Choroid plexus epithelial cell (primary cell): ENCODE measurements at regions not wholly inside any gene's neighbourhood (a gene's known extent, or its start where the extent isn't known, plus 50 kb on each side); places are given as distances from the start of the nearest gene placed in this dataset.
A peak's percentile ranks its signal among the peaks of the same experiment; 100 is the strongest.
"Not testable (repeated sequence)": the region's sequence is repeated elsewhere in the genome, so short reads cannot be mapped to it uniquely, and the experiment has no call there.

Source experiments
- DNase-seq: peaks from one replicate; pipeline ENCODE4 v3.0.0-alpha.2; 2010; ENCODE audit warnings: low read depth
- H3K4me3 ChIP-seq: 2 replicates; pipeline ENCODE4 v1.5.1; 2011; ENCODE audit warnings: low read depth, mild to moderate bottlenecking, control low read depth, low read length, moderate library complexity
- TF ChIP-seq, protein P1 (sequence below): conservative IDR thresholded peaks from 2 replicates; pipeline ENCODE4 v1.5.1; 2011; ENCODE audit warnings: low read depth, mild to moderate bottlenecking, control low read depth, inconsistent platforms, low read length, moderate library complexity

DNA sequence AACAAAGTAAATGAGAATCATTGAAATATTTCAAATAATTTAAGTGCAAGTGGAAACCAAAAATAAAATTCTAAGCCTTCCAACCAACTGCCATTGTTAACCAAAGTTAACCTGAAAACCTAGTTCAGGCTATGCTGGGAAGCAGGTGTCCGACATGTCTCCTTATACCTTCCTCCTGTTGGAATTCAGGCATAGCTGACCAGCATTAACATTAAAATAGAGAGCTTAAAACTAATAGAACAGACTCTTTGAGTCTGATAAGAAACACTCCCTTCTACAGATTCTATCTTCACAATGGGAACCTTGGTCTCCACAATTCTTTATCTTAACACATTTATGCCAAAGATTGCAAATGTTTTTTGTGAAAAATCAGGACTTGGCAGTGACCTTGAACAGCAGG, 1004.9 kb upstream of the NRXN1 start:
- H3K4me3 ChIP-seq = no peak overlapping the region
- TF ChIP-seq, protein P1, sequence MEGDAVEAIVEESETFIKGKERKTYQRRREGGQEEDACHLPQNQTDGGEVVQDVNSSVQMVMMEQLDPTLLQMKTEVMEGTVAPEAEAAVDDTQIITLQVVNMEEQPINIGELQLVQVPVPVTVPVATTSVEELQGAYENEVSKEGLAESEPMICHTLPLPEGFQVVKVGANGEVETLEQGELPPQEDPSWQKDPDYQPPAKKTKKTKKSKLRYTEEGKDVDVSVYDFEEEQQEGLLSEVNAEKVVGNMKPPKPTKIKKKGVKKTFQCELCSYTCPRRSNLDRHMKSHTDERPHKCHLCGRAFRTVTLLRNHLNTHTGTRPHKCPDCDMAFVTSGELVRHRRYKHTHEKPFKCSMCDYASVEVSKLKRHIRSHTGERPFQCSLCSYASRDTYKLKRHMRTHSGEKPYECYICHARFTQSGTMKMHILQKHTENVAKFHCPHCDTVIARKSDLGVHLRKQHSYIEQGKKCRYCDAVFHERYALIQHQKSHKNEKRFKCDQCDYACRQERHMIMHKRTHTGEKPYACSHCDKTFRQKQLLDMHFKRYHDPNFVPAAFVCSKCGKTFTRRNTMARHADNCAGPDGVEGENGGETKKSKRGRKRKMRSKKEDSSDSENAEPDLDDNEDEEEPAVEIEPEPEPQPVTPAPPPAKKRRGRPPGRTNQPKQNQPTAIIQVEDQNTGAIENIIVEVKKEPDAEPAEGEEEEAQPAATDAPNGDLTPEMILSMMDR = no peak
- DNase-seq = no peak

DNA sequence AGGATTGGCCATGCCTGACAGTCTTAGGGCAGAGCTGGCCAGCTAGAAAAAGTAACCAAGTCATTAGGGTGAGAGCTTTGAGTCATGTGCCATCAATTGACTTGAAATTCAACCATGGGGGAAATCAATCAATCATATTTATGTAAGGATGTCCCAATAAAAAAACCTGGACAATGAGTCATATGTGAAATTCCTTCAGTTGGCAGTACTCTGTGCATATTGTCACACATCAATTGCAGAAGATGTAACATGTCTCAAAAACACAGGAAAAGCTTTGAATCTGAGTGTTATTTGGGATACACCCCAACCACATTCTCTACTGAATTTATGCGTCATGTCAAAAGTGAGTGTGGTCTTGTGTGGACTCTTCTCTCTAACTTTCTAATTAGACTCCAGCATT, 1004.1 kb upstream of the NRXN1 start:
- no peak for DNase-seq
- TF ChIP-seq, protein P1 = no peak
- H3K4me3 ChIP-seq = no peak overlapping the region

DNA sequence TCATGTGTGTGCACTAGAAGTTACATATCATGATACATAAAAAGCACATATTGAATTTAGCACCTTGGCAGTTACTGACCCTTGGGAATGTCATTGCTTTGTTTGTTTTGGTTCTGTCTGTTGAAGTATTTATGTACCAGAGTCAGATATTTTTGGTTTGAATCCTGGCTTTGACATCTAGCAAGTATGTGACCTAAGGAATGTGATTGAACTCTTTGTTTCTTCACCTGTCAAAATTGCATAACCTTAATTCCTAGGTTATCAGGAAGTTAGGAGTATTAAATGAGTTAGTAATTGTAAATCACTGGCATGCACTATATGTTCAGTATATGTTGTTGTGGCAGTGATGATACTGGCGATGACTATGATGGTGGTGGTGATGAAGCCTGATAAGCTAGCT, 1003.5 kb upstream of the NRXN1 start:
- no peak overlapping the region for H3K4me3 ChIP-seq
- DNase-seq = no peak
- TF ChIP-seq, protein P1 = no peak

DNA sequence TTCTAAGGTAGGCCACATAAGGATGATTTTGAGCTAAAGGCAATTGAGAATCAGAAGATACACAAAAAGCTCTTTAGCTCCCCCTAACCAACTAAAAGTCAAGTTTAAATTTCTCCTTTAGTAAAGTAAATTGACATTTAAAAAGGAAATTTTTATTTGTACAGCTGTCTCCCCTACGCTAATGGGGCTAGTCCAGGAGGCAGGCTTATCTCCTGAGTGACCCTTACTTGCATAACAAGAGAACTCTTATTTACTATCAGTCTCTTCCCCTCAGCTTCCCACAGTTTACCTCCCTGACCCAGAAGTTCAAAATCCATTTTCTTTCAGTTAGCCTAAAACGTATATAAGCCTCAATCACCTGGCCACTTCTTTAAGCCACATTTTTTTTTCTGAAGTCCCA, 1002.8 kb upstream of the NRXN1 start:
- no peak overlapping the region for H3K4me3 ChIP-seq
- peak; percentile 36 for DNase-seq
- TF ChIP-seq, protein P1 = peak; percentile 42

DNA sequence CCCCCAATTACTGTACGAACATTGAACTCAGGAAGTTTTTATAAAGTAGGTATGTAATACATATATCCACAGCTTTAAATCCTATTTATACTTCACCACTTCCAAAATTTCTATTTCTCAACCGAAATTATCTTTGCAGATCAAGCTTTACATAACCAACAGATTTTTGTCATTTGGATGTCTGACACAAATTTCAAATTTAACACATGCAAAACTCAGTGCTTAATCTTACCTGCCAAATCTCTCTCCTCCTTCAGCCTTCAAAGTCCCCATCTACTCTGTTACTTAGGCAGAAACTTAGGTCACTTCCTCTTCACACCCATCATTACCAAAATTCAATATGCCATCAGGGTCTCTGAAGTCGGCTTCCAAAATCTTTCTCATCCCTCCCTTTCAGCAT, 990.1 kb upstream of the NRXN1 start:
- no peak overlapping the region for H3K4me3 ChIP-seq
- no peak for DNase-seq
- TF ChIP-seq, protein P1 = no peak

DNA sequence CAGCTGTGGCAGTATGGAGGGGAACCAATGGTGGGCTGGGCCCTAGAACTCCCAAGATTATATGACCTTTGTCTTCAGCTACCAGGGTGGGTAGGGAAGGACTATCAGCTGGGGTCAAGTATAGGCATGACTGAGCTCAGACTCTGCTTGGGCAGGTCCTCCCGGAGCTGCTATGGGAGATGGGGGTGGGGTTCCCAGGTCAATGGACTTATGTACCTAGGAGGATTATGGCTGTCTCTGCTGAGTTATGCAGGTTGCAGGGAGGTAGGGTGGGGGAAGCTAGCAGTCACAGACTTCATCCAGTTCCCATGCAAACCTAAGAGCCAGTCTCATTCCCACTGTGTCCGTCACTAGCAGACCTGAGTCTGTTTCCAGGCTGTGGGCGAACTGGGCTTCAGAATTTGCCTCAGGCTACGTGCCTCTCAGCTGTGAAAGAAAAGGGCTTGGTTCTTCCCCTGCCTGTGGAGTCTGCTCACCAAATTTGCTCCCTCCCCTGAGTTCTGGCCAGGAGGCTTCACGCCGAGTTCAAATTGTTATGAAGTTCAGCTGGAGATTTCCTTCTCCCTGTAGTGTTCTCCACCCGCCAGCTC, 985.8 kb upstream of the NRXN1 start:
- no peak for DNase-seq
- no peak overlapping the region for H3K4me3 ChIP-seq
- TF ChIP-seq, protein P1 = no peak

DNA sequence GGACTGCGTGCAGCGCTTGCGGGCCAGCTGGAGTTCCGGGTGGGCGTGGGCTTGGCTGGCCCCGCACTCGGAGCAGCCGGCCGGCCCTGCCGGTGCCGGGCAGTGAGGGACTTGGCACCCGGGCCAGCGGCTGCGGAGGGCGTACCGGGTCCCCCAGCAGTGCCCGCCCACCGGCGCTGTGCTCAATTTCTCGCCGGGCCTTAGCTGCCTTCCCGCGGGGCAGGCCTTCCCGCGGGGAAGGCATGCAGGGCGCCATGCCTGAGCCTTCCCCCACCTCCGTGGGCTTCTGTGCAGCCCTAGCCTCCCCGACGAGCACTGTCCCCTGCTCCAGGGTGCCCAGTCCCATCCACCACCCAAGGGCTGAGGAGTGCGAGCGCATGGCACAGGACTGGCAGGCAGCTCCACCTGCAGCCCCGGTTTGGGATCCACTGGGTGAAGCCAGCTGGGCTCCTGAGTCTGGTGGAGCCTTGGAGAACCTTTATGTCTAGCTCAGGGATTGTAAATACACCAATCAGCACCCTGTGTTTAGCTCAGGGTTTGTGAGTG, 975.0 kb upstream of the NRXN1 start:
- H3K4me3 ChIP-seq, DNase-seq: not testable (repeated sequence)
